ENCODE measurements at regions not wholly inside any gene's neighbourhood (a gene's known extent, or its start where the extent isn't known, plus 50 kb on each side); places are given as distances from the start of the nearest gene placed in this dataset.

GRCh38 chr1:194709439-194709838, 1523.0 kb upstream of the B3GALT2 start:
- CTCF ChIA-PET = no interaction called here
- no peak overlapping the region for H3K4me3 ChIP-seq (replicated peaks in 1 of 3; ENCODE audit: insufficient read depth in 1 of 3, low read depth in 1 of 3, low read length in 3 of 3)
- H3K36me3 ChIP-seq (ENCODE audit: control insufficient read depth in 2 of 2, extremely low read depth in 1 of 2, insufficient read depth in 2 of 2, low read length in 2 of 2) = no peaks in the 10 kb centered on the region
- H3K4me2 ChIP-seq (ENCODE audit: insufficient read depth, low read length) = no peak overlapping the region
- H3K79me2 ChIP-seq (ENCODE audit: control insufficient read depth, insufficient read depth, low read length) = no peaks in the 10 kb centered on the region
- no peak overlapping the region for H3K9ac ChIP-seq (replicated peaks; ENCODE audit: extremely low read depth, insufficient read depth, low read length)
- no peak for DNase-seq (ENCODE audit: low read depth, low spot score)
- no TSS peak for BruUV-seq (replicated peaks)
- H3K9me1 ChIP-seq (replicated peaks; ENCODE audit: control insufficient read depth, extremely low read depth, insufficient read depth, low read length) = no peaks in the 10 kb centered on the region
- TF ChIP-seq POLR2AphosphoS5 (IDR thresholded peaks at IDR 0.05; ENCODE audit: insufficient read depth, low read depth, low read length) = no peak
- no peak for TF ChIP-seq MYC (IDR thresholded peaks at IDR 0.05; ENCODE audit: low read depth, low read length)
- TF ChIP-seq EZH2 (IDR thresholded peaks at IDR 0.05; ENCODE audit: borderline replicate concordance, low read depth, low read length, severe bottlenecking) = no peak
- TF ChIP-seq, protein P1, sequence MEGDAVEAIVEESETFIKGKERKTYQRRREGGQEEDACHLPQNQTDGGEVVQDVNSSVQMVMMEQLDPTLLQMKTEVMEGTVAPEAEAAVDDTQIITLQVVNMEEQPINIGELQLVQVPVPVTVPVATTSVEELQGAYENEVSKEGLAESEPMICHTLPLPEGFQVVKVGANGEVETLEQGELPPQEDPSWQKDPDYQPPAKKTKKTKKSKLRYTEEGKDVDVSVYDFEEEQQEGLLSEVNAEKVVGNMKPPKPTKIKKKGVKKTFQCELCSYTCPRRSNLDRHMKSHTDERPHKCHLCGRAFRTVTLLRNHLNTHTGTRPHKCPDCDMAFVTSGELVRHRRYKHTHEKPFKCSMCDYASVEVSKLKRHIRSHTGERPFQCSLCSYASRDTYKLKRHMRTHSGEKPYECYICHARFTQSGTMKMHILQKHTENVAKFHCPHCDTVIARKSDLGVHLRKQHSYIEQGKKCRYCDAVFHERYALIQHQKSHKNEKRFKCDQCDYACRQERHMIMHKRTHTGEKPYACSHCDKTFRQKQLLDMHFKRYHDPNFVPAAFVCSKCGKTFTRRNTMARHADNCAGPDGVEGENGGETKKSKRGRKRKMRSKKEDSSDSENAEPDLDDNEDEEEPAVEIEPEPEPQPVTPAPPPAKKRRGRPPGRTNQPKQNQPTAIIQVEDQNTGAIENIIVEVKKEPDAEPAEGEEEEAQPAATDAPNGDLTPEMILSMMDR (IDR thresholded peaks at IDR 0.05; ENCODE audit: extremely low read depth in 1 of 2, insufficient read depth in 1 of 2, low read depth in 1 of 2, low read length in 2 of 2) = no peak
- no peak for TF ChIP-seq POLR2A (IDR thresholded peaks at IDR 0.05; ENCODE audit: low read depth, low read length)
- TF ChIP-seq GATA2 (IDR thresholded peaks at IDR 0.05; ENCODE audit: insufficient read depth, insufficient read length, low read depth, low read length) = no peak
- TF ChIP-seq JUN (IDR thresholded peaks at IDR 0.05; ENCODE audit: borderline replicate concordance, insufficient read depth, insufficient read length, low read depth) = no peak
- no peak overlapping the region for H3K27ac ChIP-seq (ENCODE audit: insufficient read depth, low read depth, low read length)
- H3K4me1 ChIP-seq (ENCODE audit: control insufficient read depth, extremely low read depth, insufficient read depth, low read length) = no peaks in the 10 kb centered on the region
- H3K9me3 ChIP-seq (replicated peaks; ENCODE audit: control insufficient read depth, insufficient read depth, low read length) = no peaks in the 10 kb centered on the region
- dilution Hi-C loops (cut with MboI; ENCODE audit: extremely low pct_ligation_motif_present, low sequenced_read_pairs) = no loop called here
- no peak for FAIRE-seq
- no peaks in the 10 kb centered on the region for H3K27me3 ChIP-seq (ENCODE audit: control insufficient read depth in 2 of 2, insufficient read depth in 2 of 2, low read length in 2 of 2)
- H2AFZ ChIP-seq (ENCODE audit: low read depth, low read length) = no peak overlapping the region
- intact Hi-C loops (cut with micrococcal nuclease) = no loop called here
- POLR2A ChIA-PET = no interaction called here
- H4K20me1 ChIP-seq (replicated peaks; ENCODE audit: control insufficient read depth, extremely low read depth, insufficient read depth, low read length) = no peaks in the 10 kb centered on the region

- no peak for TF ChIP-seq POLR2A (IDR thresholded peaks at IDR 0.05; ENCODE audit: low read depth, low read length)
- no peak for TF ChIP-seq MYC (IDR thresholded peaks at IDR 0.05; ENCODE audit: low read depth, low read length)
- TF ChIP-seq GATA2 (IDR thresholded peaks at IDR 0.05; ENCODE audit: insufficient read depth, insufficient read length, low read depth, low read length) = no peak
- no peak for TF ChIP-seq FOS (IDR thresholded peaks at IDR 0.05; ENCODE audit: borderline replicate concordance, insufficient read depth, low read length)
- no peak for TF ChIP-seq JUN (IDR thresholded peaks at IDR 0.05; ENCODE audit: borderline replicate concordance, insufficient read depth, insufficient read length, low read depth)
- no peak for TF ChIP-seq EZH2 (IDR thresholded peaks at IDR 0.05; ENCODE audit: borderline replicate concordance, low read depth, low read length, severe bottlenecking)
- TF ChIP-seq, protein P1 (IDR thresholded peaks at IDR 0.05; ENCODE audit: extremely low read depth in 1 of 2, insufficient read depth in 1 of 2, low read depth in 1 of 2, low read length in 2 of 2) = no peak
- TF ChIP-seq MAX (IDR thresholded peaks at IDR 0.05; ENCODE audit: insufficient read depth, insufficient read length) = no peak
- no peak for TF ChIP-seq POLR2AphosphoS5 (IDR thresholded peaks at IDR 0.05; ENCODE audit: insufficient read depth, low read depth, low read length)
- no peak for DNase-seq (ENCODE audit: low read depth, low spot score)
- intact Hi-C loops (cut with micrococcal nuclease) = no loop called here
- ChIA-PET POLR2A (no interaction called here), CTCF (no interaction called here)
- Histone ChIP-seq H3K27ac (ENCODE audit: insufficient read depth, low read depth, low read length) (no peak overlapping the region), H3K27me3 (ENCODE audit: control insufficient read depth in 2 of 2, insufficient read depth in 2 of 2, low read length in 2 of 2) (no peaks in the 10 kb centered on the region), H2AFZ (ENCODE audit: low read depth, low read length) (no peak overlapping the region), H3K79me2 (ENCODE audit: control insufficient read depth, insufficient read depth, low read length) (no peaks in the 10 kb centered on the region), H3K9me1 (replicated peaks; ENCODE audit: control insufficient read depth, extremely low read depth, insufficient read depth, low read length) (no peaks in the 10 kb centered on the region), H3K4me2 (ENCODE audit: insufficient read depth, low read length) (no peak overlapping the region), H4K20me1 (replicated peaks; ENCODE audit: control insufficient read depth, extremely low read depth, insufficient read depth, low read length) (no peaks in the 10 kb centered on the region), H3K9me3 (replicated peaks; ENCODE audit: control insufficient read depth, insufficient read depth, low read length) (no peaks in the 10 kb centered on the region), H3K9ac (replicated peaks; ENCODE audit: extremely low read depth, insufficient read depth, low read length) (no peak overlapping the region), H3K36me3 (ENCODE audit: control insufficient read depth in 2 of 2, extremely low read depth in 1 of 2, insufficient read depth in 2 of 2, low read length in 2 of 2) (no peaks in the 10 kb centered on the region), H3K4me3 (replicated peaks in 1 of 3; ENCODE audit: insufficient read depth in 1 of 3, low read depth in 1 of 3, low read length in 3 of 3) (no peak overlapping the region), H3K4me1 (ENCODE audit: control insufficient read depth, extremely low read depth, insufficient read depth, low read length) (no peaks in the 10 kb centered on the region)
- no TSS peak for BruUV-seq (replicated peaks)
- dilution Hi-C loops (cut with MboI; ENCODE audit: extremely low pct_ligation_motif_present, low sequenced_read_pairs) = no loop called here
- no peak for FAIRE-seq
Observed at GRCh38 chr1:194707074-194707473, 1520.7 kb upstream of the B3GALT2 start.
